ENCODE measurements at regions not wholly inside any gene's neighbourhood (a gene's known extent, or its start where the extent isn't known, plus 50 kb on each side); places are given as distances from the start of the nearest gene placed in this dataset.

DNA sequence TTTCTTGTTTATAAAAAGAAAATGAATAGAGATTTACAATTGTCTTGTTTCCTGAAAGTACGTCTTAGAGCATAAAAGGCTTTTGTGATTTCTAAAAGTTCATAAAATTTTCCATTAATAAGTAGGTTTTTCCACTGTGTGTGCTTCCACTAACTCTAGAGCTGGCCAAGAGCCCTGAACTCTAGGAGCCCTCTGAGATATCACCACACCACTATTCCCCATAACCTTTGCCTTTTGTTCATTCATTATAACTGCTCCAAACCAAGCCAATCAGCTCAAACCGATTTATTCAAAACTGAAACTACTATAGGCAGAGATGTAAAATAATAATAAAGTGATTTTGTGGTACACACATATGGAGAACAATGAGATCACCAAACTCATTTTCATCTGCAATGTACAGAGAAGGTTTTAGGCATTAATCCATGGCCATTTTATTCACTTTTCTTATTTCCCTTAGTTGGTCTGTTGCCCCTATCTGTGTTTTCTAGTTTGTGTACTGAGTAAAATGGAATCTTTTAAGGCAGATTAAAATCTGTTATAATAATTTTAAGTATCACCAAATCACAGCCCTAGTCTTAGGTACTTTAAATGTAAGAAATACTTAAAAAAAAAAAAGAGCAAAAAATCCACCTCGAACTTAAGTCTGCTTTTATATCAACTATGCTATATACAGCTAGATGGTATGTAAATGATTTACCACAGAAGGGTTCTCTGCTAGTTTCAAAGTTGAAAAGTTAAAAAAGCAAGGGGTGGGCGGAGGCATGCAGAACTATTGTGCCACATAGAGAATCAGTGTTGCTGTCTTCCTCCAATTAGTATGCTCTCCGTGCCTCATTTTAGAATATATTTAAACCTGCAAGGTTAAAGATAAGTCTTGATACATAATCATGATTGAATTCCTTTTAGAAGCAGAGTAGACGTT is 311.3 kb downstream of the KLF12 start:
- TF ChIP-seq, protein P1, sequence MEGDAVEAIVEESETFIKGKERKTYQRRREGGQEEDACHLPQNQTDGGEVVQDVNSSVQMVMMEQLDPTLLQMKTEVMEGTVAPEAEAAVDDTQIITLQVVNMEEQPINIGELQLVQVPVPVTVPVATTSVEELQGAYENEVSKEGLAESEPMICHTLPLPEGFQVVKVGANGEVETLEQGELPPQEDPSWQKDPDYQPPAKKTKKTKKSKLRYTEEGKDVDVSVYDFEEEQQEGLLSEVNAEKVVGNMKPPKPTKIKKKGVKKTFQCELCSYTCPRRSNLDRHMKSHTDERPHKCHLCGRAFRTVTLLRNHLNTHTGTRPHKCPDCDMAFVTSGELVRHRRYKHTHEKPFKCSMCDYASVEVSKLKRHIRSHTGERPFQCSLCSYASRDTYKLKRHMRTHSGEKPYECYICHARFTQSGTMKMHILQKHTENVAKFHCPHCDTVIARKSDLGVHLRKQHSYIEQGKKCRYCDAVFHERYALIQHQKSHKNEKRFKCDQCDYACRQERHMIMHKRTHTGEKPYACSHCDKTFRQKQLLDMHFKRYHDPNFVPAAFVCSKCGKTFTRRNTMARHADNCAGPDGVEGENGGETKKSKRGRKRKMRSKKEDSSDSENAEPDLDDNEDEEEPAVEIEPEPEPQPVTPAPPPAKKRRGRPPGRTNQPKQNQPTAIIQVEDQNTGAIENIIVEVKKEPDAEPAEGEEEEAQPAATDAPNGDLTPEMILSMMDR (conservative IDR thresholded peaks at IDR 0.05; ENCODE audit: low read length), result no peak
- no peak for TF ChIP-seq EZH2phosphoT487 (IDR thresholded peaks at IDR 0.05; ENCODE audit: borderline replicate concordance, low read depth, low read length)
